ENCODE measurements at regions not wholly inside any gene's neighbourhood (a gene's known extent, or its start where the extent isn't known, plus 50 kb on each side); places are given as distances from the start of the nearest gene placed in this dataset.

GRCh38 chr11:127588431-127588830 is 587.9 kb upstream of the KIRREL3 start:
- TF ChIP-seq CTCF (IDR thresholded peaks at IDR 0.05) (no peak), EP300 (IDR thresholded peaks at IDR 0.05) (no peak)

Measured in suprapubic skin (tissue), 3 donors.